ENCODE measurements at regions not wholly inside any gene's neighbourhood (a gene's known extent, or its start where the extent isn't known, plus 50 kb on each side); places are given as distances from the start of the nearest gene placed in this dataset.

GRCh38 chr16:6057821-6058220 lies 960.2 kb upstream of the EEF2KMT start:
- TF ChIP-seq CTCF (IDR thresholded peaks at IDR 0.05; ENCODE audit: low read depth, low read length) = no peak
- H3K4me3 ChIP-seq (ENCODE audit: low read depth, low read length) = no peak overlapping the region

- no peak for TF ChIP-seq CTCF (IDR thresholded peaks at IDR 0.05; ENCODE audit: low read depth, low read length)
- no peak overlapping the region for H3K4me3 ChIP-seq (ENCODE audit: low read depth, low read length)
These were observed 950.4 kb upstream of the EEF2KMT start for GRCh38 chr16:6048017-6048416.

GRCh38 chr16:6047325-6047724 lies 949.7 kb upstream of the EEF2KMT start:
- no peak overlapping the region for H3K4me3 ChIP-seq (ENCODE audit: low read depth, low read length)
- TF ChIP-seq CTCF (IDR thresholded peaks at IDR 0.05; ENCODE audit: low read depth, low read length) = no peak

- TF ChIP-seq CTCF (IDR thresholded peaks at IDR 0.05; ENCODE audit: low read depth, low read length) = no peak
- H3K4me3 ChIP-seq (ENCODE audit: low read depth, low read length) = no peak overlapping the region
These were observed 941.5 kb upstream of the EEF2KMT start for GRCh38 chr16:6038941-6039645.

- H3K4me3 ChIP-seq (ENCODE audit: low read depth, low read length) = no peak overlapping the region
- TF ChIP-seq CTCF (IDR thresholded peaks at IDR 0.05; ENCODE audit: low read depth, low read length) = no peak
These were observed 937.6 kb upstream of the EEF2KMT start for GRCh38 chr16:6035161-6035560.

- H3K4me3 ChIP-seq (ENCODE audit: low read depth, low read length) = no peak overlapping the region
These were observed 936.9 kb upstream of the EEF2KMT start for GRCh38 chr16:6034511-6034910.

More at GRCh38 chr16:6034511-6034910, 936.9 kb upstream of the EEF2KMT start:
- no peak for TF ChIP-seq CTCF (IDR thresholded peaks at IDR 0.05; ENCODE audit: low read depth, low read length)

Measured in WI38 (cell line).